Prostate gland (tissue), 2 donors: ENCODE measurements at regions not wholly inside any gene's neighbourhood (a gene's known extent, or its start where the extent isn't known, plus 50 kb on each side); places are given as distances from the start of the nearest gene placed in this dataset.

Experiments
- DNase-seq: peaks from one replicate; pipeline ENCODE4 v3.0.0-alpha.2; 2019; ENCODE audit warnings: low spot score
- H3K27ac ChIP-seq, 2 donors: fragments of 200-600 bp; sonication (generic); 2 replicates each; pipeline ENCODE4 v1.5.1; 2017 to 2019
- H3K27me3 ChIP-seq: fragments of 200-600 bp; sonication (generic); replicated peaks from 2 replicates; pipeline ENCODE4 v1.5.1; 2019; ENCODE audit not compliant: insufficient read depth
- H3K36me3 ChIP-seq, 2 donors: fragments of 200-600 bp; sonication (generic); 1 replicate in 1 of 2; 2 replicates in 1 of 2; pipeline versions ENCODE4 v1.5.1 to v1.8.1; 2017 to 2019
- H3K4me1 ChIP-seq: fragments of 200-600 bp; sonication (generic); replicated peaks from 2 replicates; pipeline ENCODE4 v1.5.1; 2019
- H3K4me3 ChIP-seq, 2 donors: fragments of 200-600 bp; sonication (generic); 2 replicates each; pipeline ENCODE4 v1.5.1; 2017 to 2019
- H3K9me3 ChIP-seq: fragments of 200-600 bp; sonication (generic); 2 replicates; pipeline ENCODE4 v1.5.1; 2017
- POLR2A ChIP-seq: fragments of 450-650 bp; IDR thresholded peaks from one replicate; pipeline ENCODE4 v1.6.1; 2016; ENCODE audit warnings: antibody characterized with exemption, mild to moderate bottlenecking
- POLR2AphosphoS5 ChIP-seq: sonication (generic); formaldehyde crosslinking; IDR thresholded peaks from one replicate; pipeline ENCODE4 v1.6.1; 2017; ENCODE audit warnings: antibody characterized with exemption
- WGBS: methylation state at CpG from one replicate; pipeline ENCODE4 v1.1.5; 2018; 5-methylcytosine and 5-hydroxymethylcytosine counted together
- intact Hi-C: fragments of 100-400 bp; cut with DNase I; formaldehyde crosslinking; loops from one replicate; pipeline ENCODE4 v1.14.2; 2022
- TF ChIP-seq, protein P1 (sequence below), 4 experiments: fragments of 200-600 bp in 2 of 4; fragments of 450-650 bp in 2 of 4; sonication (generic) in 2 of 4; IDR thresholded peaks; 1 replicate in 3 of 4; 2 replicates in 1 of 4; pipeline ENCODE4 v1.5.1; 2016 to 2019; ENCODE audit warnings: antibody characterized with exemption in 4 of 4, mild to moderate bottlenecking in 2 of 4, moderate library complexity in 2 of 4

DNA sequence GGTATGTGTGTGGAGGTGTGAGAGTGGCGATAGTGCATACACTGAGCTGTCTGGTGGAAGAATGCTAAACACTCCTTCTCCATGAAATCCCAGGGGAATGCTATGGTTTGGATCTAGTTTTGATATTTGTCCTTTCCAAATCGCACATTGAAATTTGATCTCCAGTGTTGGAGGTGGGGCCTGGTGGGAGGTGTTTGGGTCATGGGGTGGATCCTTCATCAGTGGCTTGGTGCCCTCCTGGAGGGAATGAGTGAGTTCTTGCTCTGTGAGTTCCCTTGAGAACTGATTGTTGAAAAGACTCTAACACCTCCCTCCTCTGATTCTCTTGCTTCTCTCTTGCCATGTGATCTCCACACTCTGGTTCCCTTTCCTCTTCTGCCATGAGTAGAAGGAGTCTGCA is 114.1 kb upstream of the HHIP start:
- no peak overlapping the region for H3K27ac ChIP-seq
- no peaks in the 10 kb centered on the region for H3K27me3 ChIP-seq
- H3K4me1 ChIP-seq: no peaks in the 10 kb centered on the region
- WGBS: 79% methylated on average over 2 of the region's 2 CpGs
- DNase-seq: no peak
- intact Hi-C loops: no loop called here
- no peaks in the 10 kb centered on the region for H3K9me3 ChIP-seq
- TF ChIP-seq, protein P1, sequence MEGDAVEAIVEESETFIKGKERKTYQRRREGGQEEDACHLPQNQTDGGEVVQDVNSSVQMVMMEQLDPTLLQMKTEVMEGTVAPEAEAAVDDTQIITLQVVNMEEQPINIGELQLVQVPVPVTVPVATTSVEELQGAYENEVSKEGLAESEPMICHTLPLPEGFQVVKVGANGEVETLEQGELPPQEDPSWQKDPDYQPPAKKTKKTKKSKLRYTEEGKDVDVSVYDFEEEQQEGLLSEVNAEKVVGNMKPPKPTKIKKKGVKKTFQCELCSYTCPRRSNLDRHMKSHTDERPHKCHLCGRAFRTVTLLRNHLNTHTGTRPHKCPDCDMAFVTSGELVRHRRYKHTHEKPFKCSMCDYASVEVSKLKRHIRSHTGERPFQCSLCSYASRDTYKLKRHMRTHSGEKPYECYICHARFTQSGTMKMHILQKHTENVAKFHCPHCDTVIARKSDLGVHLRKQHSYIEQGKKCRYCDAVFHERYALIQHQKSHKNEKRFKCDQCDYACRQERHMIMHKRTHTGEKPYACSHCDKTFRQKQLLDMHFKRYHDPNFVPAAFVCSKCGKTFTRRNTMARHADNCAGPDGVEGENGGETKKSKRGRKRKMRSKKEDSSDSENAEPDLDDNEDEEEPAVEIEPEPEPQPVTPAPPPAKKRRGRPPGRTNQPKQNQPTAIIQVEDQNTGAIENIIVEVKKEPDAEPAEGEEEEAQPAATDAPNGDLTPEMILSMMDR (IDR thresholded peaks at IDR 0.05): no peak
- no peak for TF ChIP-seq POLR2A
- TF ChIP-seq POLR2AphosphoS5: no peak
- no peaks in the 10 kb centered on the region for H3K36me3 ChIP-seq
- H3K4me3 ChIP-seq: no peak overlapping the region

DNA sequence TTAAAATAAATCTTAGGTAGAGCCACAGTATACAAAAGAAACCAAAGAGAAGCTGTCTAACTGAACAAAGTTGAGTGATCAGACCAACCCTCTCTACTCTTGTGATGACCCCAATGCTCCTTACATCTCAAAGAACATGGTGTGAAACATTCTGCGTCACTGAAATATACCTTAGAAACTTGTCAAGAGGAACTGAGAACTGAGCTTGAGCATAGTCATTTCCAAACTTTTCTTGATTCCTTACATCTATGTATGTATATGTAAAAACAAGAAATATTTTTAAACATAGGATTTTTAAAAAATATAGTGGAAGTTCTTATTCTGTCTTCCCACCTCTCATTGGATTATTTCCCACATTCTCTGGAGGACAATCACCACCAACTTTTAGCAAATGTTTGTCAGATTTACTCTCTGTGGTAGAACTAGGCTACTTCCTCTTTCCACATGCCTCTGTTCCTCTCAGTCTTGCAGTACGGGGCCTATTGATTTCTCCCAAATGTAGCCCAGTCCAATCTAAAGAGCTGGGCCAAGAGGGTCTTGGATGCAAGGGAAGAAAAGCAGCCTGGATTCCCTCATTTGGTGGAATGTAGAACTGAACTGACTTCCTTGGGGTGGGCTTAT is 98.2 kb upstream of the HHIP start:
- no peak overlapping the region for H3K4me3 ChIP-seq
- no peaks in the 10 kb centered on the region for H3K4me1 ChIP-seq
- no peaks in the 10 kb centered on the region for H3K9me3 ChIP-seq
- no peak overlapping the region for H3K27ac ChIP-seq
- H3K27me3 ChIP-seq: no peaks in the 10 kb centered on the region
- H3K36me3 ChIP-seq: no peaks in the 10 kb centered on the region
- TF ChIP-seq, protein P1 (IDR thresholded peaks at IDR 0.05): no peak
- TF ChIP-seq POLR2AphosphoS5 (no peak), POLR2A (no peak)
- intact Hi-C loops: no loop called here
- no peak for DNase-seq
- WGBS: 96% methylated on average over 2 of the region's 2 CpGs

DNA sequence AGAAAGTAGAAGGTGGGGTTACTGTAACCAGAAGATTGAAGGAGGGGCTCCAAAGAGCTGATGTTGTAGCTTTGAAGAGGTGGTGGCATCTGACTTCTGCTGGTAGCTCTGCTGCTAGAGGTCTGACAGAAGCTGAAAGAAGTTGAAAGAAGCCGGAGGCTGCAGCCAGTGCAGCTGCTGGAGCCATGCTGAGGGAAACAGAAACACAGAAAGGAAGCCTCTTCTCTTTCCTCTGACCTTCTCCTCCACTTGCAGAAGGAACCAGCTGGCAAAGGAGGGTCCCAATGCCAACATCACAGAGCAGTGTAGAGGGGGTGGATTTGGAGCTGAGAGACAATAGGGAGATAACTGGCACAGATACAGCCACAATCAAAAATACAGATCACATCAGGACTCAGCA is 89.3 kb upstream of the HHIP start:
- no peaks in the 10 kb centered on the region for H3K36me3 ChIP-seq
- no peaks in the 10 kb centered on the region for H3K9me3 ChIP-seq
- intact Hi-C loops: no loop called here
- H3K4me1 ChIP-seq: no peaks in the 10 kb centered on the region
- DNase-seq: no peak
- WGBS: 61% methylated on average over 1 of the region's 1 CpG
- H3K27ac ChIP-seq: no peak overlapping the region
- TF ChIP-seq POLR2AphosphoS5 (no peak), POLR2A (no peak)
- TF ChIP-seq, protein P1 (IDR thresholded peaks at IDR 0.05): no peak
- no peaks in the 10 kb centered on the region for H3K27me3 ChIP-seq
- no peak overlapping the region for H3K4me3 ChIP-seq

DNA sequence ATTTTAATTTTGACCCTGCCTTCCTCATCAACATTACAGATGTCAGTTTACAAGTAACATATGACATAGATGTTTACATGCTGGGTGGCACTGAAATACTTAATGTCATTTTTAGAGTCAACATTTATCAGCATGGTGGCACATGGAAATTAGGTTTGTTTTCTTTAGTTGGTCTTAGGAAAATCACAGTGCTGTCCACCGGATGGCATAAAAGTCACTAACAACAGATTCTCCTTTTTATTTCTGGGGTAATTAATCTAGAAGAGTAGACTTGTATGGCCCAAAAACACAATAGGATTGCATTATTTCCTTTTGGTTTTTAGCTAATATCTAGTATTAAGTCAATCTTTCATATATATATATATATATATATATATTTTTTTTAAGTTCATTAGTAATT is 88.6 kb upstream of the HHIP start:
- no peak for DNase-seq
- Histone ChIP-seq H3K36me3 (no peaks in the 10 kb centered on the region), H3K27me3 (no peaks in the 10 kb centered on the region), H3K9me3 (no peaks in the 10 kb centered on the region), H3K4me3 (no peak overlapping the region), H3K27ac (no peak overlapping the region), H3K4me1 (no peaks in the 10 kb centered on the region)
- TF ChIP-seq POLR2A (no peak), POLR2AphosphoS5 (no peak)
- TF ChIP-seq, protein P1 (IDR thresholded peaks at IDR 0.05): no peak
- 71% methylated on average over 1 of the region's 1 CpG for WGBS
- intact Hi-C loops: no loop called here

DNA sequence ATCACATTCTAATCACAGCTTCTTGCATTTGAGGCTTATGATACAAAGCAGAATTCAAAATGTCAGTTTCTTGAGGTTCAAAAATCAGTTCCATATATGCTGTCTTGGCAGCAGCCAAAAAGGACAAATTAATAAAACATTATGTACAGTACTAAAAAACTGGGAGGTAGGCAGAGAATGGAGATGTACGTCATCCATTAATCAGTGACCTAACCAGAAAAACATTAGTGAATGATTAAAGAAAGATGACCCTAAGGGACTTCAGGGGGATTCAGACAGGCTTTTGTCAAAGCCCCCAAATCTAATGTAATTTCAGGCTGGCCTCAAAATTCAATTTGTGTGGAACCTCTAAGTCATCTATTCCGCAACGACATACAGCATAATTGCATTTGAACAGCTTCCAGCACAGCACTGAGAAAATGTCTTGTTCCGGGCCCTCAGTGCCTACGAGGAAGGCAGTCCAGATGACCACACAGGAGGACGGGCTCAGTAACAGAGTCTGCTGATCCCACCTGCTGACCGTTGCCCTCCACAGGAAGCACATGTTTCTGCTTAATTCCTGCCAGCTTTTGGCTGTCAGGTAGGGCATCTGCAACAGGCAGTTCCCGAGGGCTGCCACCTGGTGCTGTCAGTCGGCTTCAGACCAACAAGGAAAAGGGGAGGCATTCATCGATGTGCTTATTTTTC is 83.8 kb upstream of the HHIP start:
- no peaks in the 10 kb centered on the region for H3K36me3 ChIP-seq
- H3K4me3 ChIP-seq: no peak overlapping the region
- intact Hi-C loops: no loop called here
- no peak for DNase-seq
- H3K27me3 ChIP-seq: no peaks in the 10 kb centered on the region
- no peaks in the 10 kb centered on the region for H3K4me1 ChIP-seq
- H3K27ac ChIP-seq: no peak overlapping the region
- no peaks in the 10 kb centered on the region for H3K9me3 ChIP-seq
- WGBS: 35% methylated on average over 10 of the region's 10 CpGs
- TF ChIP-seq POLR2A (no peak), POLR2AphosphoS5 (no peak)
- TF ChIP-seq, protein P1 (IDR thresholded peaks at IDR 0.05): no peak
